ENCODE measurements at regions not wholly inside any gene's neighbourhood (a gene's known extent, or its start where the extent isn't known, plus 50 kb on each side); places are given as distances from the start of the nearest gene placed in this dataset.

- TF ChIP-seq, protein P1, sequence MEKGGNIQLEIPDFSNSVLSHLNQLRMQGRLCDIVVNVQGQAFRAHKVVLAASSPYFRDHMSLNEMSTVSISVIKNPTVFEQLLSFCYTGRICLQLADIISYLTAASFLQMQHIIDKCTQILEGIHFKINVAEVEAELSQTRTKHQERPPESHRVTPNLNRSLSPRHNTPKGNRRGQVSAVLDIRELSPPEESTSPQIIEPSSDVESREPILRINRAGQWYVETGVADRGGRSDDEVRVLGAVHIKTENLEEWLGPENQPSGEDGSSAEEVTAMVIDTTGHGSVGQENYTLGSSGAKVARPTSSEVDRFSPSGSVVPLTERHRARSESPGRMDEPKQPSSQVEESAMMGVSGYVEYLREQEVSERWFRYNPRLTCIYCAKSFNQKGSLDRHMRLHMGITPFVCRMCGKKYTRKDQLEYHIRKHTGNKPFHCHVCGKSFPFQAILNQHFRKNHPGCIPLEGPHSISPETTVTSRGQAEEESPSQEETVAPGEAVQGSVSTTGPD (CRISPR knock-in tag; IDR thresholded peaks at IDR 0.05) = no peak
- TF ChIP-seq ZSCAN25 (CRISPR knock-in tag; IDR thresholded peaks at IDR 0.05) = no peak
Observed at GRCh38 chr2:19207452-19207851, 151.0 kb downstream of the OSR1 start (continued).

GRCh38 chr2:19205983-19206533 lies 152.4 kb downstream of the OSR1 start:
- POLR2A ChIA-PET = no interaction called here
- no peaks in the 10 kb centered on the region for H4K20me1 ChIP-seq (ENCODE audit: insufficient read depth, low read length)
- BruUV-seq (replicated peaks) = no TSS peak
- no peak for TF ChIP-seq ZNF20 (CRISPR knock-in tag; IDR thresholded peaks at IDR 0.05)
- no peak for TF ChIP-seq ZNF451 (CRISPR knock-in tag; IDR thresholded peaks at IDR 0.05)
- no peak for TF ChIP-seq ESRRA (CRISPR knock-in tag; IDR thresholded peaks at IDR 0.05; ENCODE audit: low read depth)
- TF ChIP-seq ZNF775 (CRISPR knock-in tag; IDR thresholded peaks at IDR 0.05; ENCODE audit: borderline replicate concordance) = no peak
- TF ChIP-seq SRSF1 (optimal IDR thresholded peaks at IDR 0.05; ENCODE audit: low read depth, low read length) = no peak
- no peak for TF ChIP-seq SNAPC5 (CRISPR knock-in tag; IDR thresholded peaks at IDR 0.05; ENCODE audit: borderline replicate concordance)
- TF ChIP-seq NCOA1 (CRISPR knock-in tag; IDR thresholded peaks at IDR 0.05) = no peak
- no peak for TF ChIP-seq MYC (CRISPR knock-in tag; IDR thresholded peaks at IDR 0.05; ENCODE audit: borderline replicate concordance)
- no peak for TF ChIP-seq BCL3 (CRISPR knock-in tag; IDR thresholded peaks at IDR 0.05)
- no peak for TF ChIP-seq ZNF329 (CRISPR knock-in tag; IDR thresholded peaks at IDR 0.05; ENCODE audit: low read depth)
- no peak for TF ChIP-seq SIN3A (IDR thresholded peaks at IDR 0.05; ENCODE audit: borderline replicate concordance, low read depth, low read length)
- TF ChIP-seq NBN (conservative IDR thresholded peaks at IDR 0.05) = no peak
- no peak for TF ChIP-seq REST (IDR thresholded peaks at IDR 0.05; ENCODE audit: borderline replicate concordance in 1 of 2, low read depth in 1 of 2, low read length in 2 of 2)
- TF ChIP-seq ATM (IDR thresholded peaks at IDR 0.05; ENCODE audit: borderline replicate concordance) = no peak
- no peak for TF ChIP-seq THYN1 (CRISPR knock-in tag; IDR thresholded peaks at IDR 0.05; ENCODE audit: borderline replicate concordance, low read depth)
- TF ChIP-seq NFIC (IDR thresholded peaks at IDR 0.05; ENCODE audit: low read length) = no peak

More at GRCh38 chr2:19205983-19206533, 152.4 kb downstream of the OSR1 start:
- intact Hi-C loops (cut with micrococcal nuclease; ENCODE audit: unreplicated experiment) (no loop called here), in situ Hi-C loops (cut with HindIII; ENCODE audit: extremely low pct_ligation_motif_present, low pct_unique_long_range_greater_than_20kb) (no loop called here)
- DNase-seq (ENCODE audit: low spot score) = no peak
- Histone ChIP-seq H2AFZ (ENCODE audit: low read length) (no peak overlapping the region), H3K4me2 (ENCODE audit: low read depth, low read length) (no peak overlapping the region), H3K4me1 (ENCODE audit: insufficient read depth, low read length) (no peaks in the 10 kb centered on the region), H3K79me2 (ENCODE audit: insufficient read depth, low read length) (no peaks in the 10 kb centered on the region), H3K36me3 (replicated peaks in 1 of 2; ENCODE audit: control insufficient read depth in 1 of 2, insufficient read depth in 2 of 2, low read length in 2 of 2) (no peaks in the 10 kb centered on the region), H3K4me3 (replicated peaks in 1 of 3; ENCODE audit: insufficient read depth in 1 of 3, low read depth in 2 of 3, low read length in 3 of 3) (no peak overlapping the region), H3K9ac (ENCODE audit: insufficient read depth, low read depth, low read length) (no peak overlapping the region), H3K27ac (ENCODE audit: extremely low read length, insufficient read depth, low read length) (no peak overlapping the region), H3K27me3 (ENCODE audit: control insufficient read depth in 1 of 2, insufficient read depth in 2 of 2, low read length in 2 of 2) (no peaks in the 10 kb centered on the region), H3K9me3 (ENCODE audit: low read length) (no peaks in the 10 kb centered on the region)
- FAIRE-seq = no peak
- 9% methylated on average over 4 of the region's 4 CpGs for WGBS (ENCODE audit: low lambda C conversion rate)
- no peak for ATAC-seq
- CTCF ChIA-PET (ENCODE audit: low intra/inter-chr PET ratio, low total read pairs) = no interaction called here
